Superior temporal gyrus (tissue), 1 donor: ENCODE measurements at regions not wholly inside any gene's neighbourhood (a gene's known extent, or its start where the extent isn't known, plus 50 kb on each side); places are given as distances from the start of the nearest gene placed in this dataset.

ENCODE experiments used
- DNase-seq: peaks from one replicate; pipeline ENCODE4 v3.0.0-alpha.2; 2016; ENCODE audit errors: extremely low spot score

GRCh38 chr1:22315315-22316078 is 136.2 kb upstream of the ZBTB40 start:
- DNase-seq: no peak

- DNase-seq: no peak
Measured at GRCh38 chr1:22317231-22317919, 134.3 kb upstream of the ZBTB40 start.

- DNase-seq: no peak
Measured at GRCh38 chr1:22317920-22318243, 133.8 kb upstream of the ZBTB40 start.

- DNase-seq: no peak
Measured at GRCh38 chr1:22318279-22318981, 133.2 kb upstream of the ZBTB40 start.

GRCh38 chr1:22319608-22320007 is 132.0 kb upstream of the ZBTB40 start:
- DNase-seq: no peak

- DNase-seq: no peak
Measured at GRCh38 chr1:22320587-22321344, 130.9 kb upstream of the ZBTB40 start.

GRCh38 chr1:22321917-22322316 is 129.7 kb upstream of the ZBTB40 start:
- no peak for DNase-seq

- no peak for DNase-seq
Measured at GRCh38 chr1:22323141-22323845, 128.4 kb upstream of the ZBTB40 start.

- DNase-seq: no peak
Measured at GRCh38 chr1:22323846-22324504, 127.7 kb upstream of the ZBTB40 start.

GRCh38 chr1:22325531-22326371 is 125.9 kb upstream of the ZBTB40 start:
- no peak for DNase-seq

- DNase-seq: no peak
Measured at GRCh38 chr1:22326372-22326915, 125.2 kb upstream of the ZBTB40 start.

- DNase-seq: no peak
Measured at GRCh38 chr1:22326931-22327330, 124.7 kb upstream of the ZBTB40 start.

- no peak for DNase-seq
Measured at GRCh38 chr1:22327411-22327810, 124.2 kb upstream of the ZBTB40 start.

- no peak for DNase-seq
Measured at GRCh38 chr1:22328331-22329147, 123.1 kb upstream of the ZBTB40 start.

GRCh38 chr1:22329148-22329515 is 122.5 kb upstream of the ZBTB40 start:
- no peak for DNase-seq

GRCh38 chr1:22330092-22330759 is 121.4 kb upstream of the ZBTB40 start:
- no peak for DNase-seq

GRCh38 chr1:22330760-22331119 is 120.9 kb upstream of the ZBTB40 start:
- DNase-seq: no peak

GRCh38 chr1:22331618-22332423 is 119.8 kb upstream of the ZBTB40 start:
- DNase-seq: no peak
